Smooth muscle cell (in vitro differentiated cells): ENCODE measurements at regions not wholly inside any gene's neighbourhood (a gene's known extent, or its start where the extent isn't known, plus 50 kb on each side); places are given as distances from the start of the nearest gene placed in this dataset.

Experiments
- DNase-seq: peaks from one replicate; lab custom pipeline; 2025; ENCODE audit not compliant: unreplicated experiment; lab: John Stamatoyannopoulos, UW
- H2AFZ ChIP-seq: fragments of 200-600 bp; sonication (generic); 2 replicates; pipeline ENCODE4 v1.6.0; 2016; ENCODE audit warnings: antibody characterized with exemption, low read depth, mild to moderate bottlenecking
- H3F3A ChIP-seq: fragments of 200-600 bp; sonication (generic); 2 replicates; pipeline ENCODE4 v1.6.0; 2017; ENCODE audit warnings: antibody characterized with exemption, low read depth
- H3K27ac ChIP-seq: fragments of 200-600 bp; sonication (generic); 2 replicates; pipeline ENCODE4 v1.5.1; 2016; ENCODE audit warnings: low read depth, mild to moderate bottlenecking
- H3K27me3 ChIP-seq: fragments of 200-600 bp; sonication (generic); 2 replicates; pipeline ENCODE4 v1.6.1; 2016; ENCODE audit warnings: low read depth, mild to moderate bottlenecking
- H3K36me3 ChIP-seq: fragments of 200-600 bp; sonication (generic); 2 replicates; pipeline ENCODE4 v1.5.1; 2016; ENCODE audit warnings: low read depth
- H3K4me1 ChIP-seq: fragments of 200-600 bp; sonication (generic); 2 replicates; pipeline ENCODE4 v1.5.1; 2016; ENCODE audit warnings: low read depth
- H3K4me2 ChIP-seq: fragments of 200-600 bp; sonication (generic); 2 replicates; pipeline ENCODE4 v1.6.0; 2016; ENCODE audit warnings: mild to moderate bottlenecking
- H3K4me3 ChIP-seq: fragments of 200-600 bp; sonication (generic); 2 replicates; pipeline ENCODE4 v1.5.1; 2016; ENCODE audit warnings: mild to moderate bottlenecking
- H3K79me2 ChIP-seq: fragments of 200-600 bp; sonication (generic); 2 replicates; pipeline ENCODE4 v1.6.0; 2016; ENCODE audit warnings: low read depth, mild to moderate bottlenecking
- H3K9ac ChIP-seq: fragments of 200-600 bp; sonication (generic); 2 replicates; pipeline ENCODE4 v1.6.0; 2016; ENCODE audit warnings: low read depth
- H3K9me3 ChIP-seq: fragments of 200-600 bp; sonication (generic); replicated peaks from 2 replicates; pipeline ENCODE4 v1.5.1; 2016; ENCODE audit warnings: low read depth
- H4K20me1 ChIP-seq: fragments of 200-600 bp; sonication (generic); 2 replicates; pipeline ENCODE4 v1.6.0; 2016; ENCODE audit warnings: low read depth
- CTCF ChIP-seq: fragments of 200-600 bp; sonication (generic); IDR thresholded peaks from 2 replicates; pipeline ENCODE4 v1.5.1; 2017; ENCODE audit warnings: borderline replicate concordance, mild to moderate bottlenecking, antibody characterized with exemption; ENCODE audit not compliant: insufficient read depth, poor library complexity, severe bottlenecking
- WGBS: methylation state at CpG from one replicate; pipeline ENCODE4 v1.1.7; 2016; ENCODE audit warnings: low lambda C conversion rate; 5-methylcytosine and 5-hydroxymethylcytosine counted together

DNA sequence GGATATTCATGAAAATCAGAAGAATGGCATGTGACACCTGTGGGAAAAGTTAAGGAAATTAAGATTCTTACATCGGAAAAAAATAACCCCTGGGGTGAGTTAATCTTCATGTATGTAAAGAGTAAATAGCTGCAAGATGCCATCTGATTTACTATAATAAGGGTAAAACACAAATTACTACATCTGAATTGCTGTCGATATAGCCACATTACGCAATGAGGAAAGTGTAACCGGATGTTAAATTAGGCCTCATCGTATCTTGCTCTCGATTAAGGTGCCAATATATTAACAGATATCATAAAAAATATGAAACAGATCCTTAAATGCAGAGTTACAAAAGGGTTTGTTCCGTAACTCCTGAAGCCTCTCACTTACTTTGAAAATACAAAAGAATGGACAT is 87.4 kb upstream of the ID4 start:
- H3K79me2 ChIP-seq, result no peaks in the 10 kb centered on the region
- H4K20me1 ChIP-seq, result no peaks in the 10 kb centered on the region
- no peaks in the 10 kb centered on the region for H3K36me3 ChIP-seq
- no peak for TF ChIP-seq CTCF
- no peak for DNase-seq
- no peak overlapping the region for H3K4me2 ChIP-seq
- 86% methylated on average over 7 of the region's 7 CpGs for WGBS
- no peaks in the 10 kb centered on the region for H3K27me3 ChIP-seq
- H3K4me1 ChIP-seq, result no peaks in the 10 kb centered on the region
- H3F3A ChIP-seq, result no peaks in the 10 kb centered on the region
- H2AFZ ChIP-seq, result no peak overlapping the region
- H3K4me3 ChIP-seq, result no peak overlapping the region
- H3K27ac ChIP-seq, result no peak overlapping the region
- no peak overlapping the region for H3K9ac ChIP-seq
- no peaks in the 10 kb centered on the region for H3K9me3 ChIP-seq

DNA sequence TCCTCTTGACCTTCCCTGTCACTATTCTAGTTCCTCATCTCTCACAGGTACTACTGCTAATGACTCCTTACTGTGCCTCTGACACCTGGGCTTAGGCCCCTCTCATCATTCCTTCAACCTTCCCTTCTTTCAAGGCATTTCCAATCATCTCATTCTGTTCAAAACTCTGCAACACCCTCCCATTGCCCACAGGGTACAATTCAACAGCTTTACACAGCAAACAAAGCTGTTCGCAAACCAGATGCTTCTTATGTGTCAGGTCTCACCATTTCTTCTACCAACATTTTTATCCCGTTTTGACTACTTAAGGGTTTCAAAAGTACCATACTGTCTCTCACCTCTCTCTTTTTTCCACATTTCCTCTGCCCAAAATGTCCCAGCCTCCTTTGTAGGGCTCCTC is 84.4 kb upstream of the ID4 start:
- DNase-seq, result no peak
- Histone ChIP-seq H4K20me1 (no peaks in the 10 kb centered on the region), H3K27ac (no peak overlapping the region), H3K4me2 (no peak overlapping the region), H3K27me3 (no peaks in the 10 kb centered on the region), H3K9me3 (no peaks in the 10 kb centered on the region), H3K79me2 (no peaks in the 10 kb centered on the region), H3K36me3 (no peaks in the 10 kb centered on the region), H2AFZ (no peak overlapping the region), H3F3A (no peaks in the 10 kb centered on the region), H3K4me3 (no peak overlapping the region), H3K4me1 (peaks cover 6% of the 10 kb centered on the region), H3K9ac (no peak overlapping the region)
- 98% methylated on average over 2 of the region's 2 CpGs for WGBS
- TF ChIP-seq CTCF, result no peak

GRCh38 chr6:19753826-19754225 is 83.3 kb upstream of the ID4 start:
- Histone ChIP-seq H3K4me2 (no peak overlapping the region), H3K36me3 (no peaks in the 10 kb centered on the region), H3K27me3 (no peaks in the 10 kb centered on the region), H4K20me1 (no peaks in the 10 kb centered on the region), H3F3A (no peaks in the 10 kb centered on the region), H3K4me3 (no peak overlapping the region), H2AFZ (no peak overlapping the region), H3K27ac (no peak overlapping the region), H3K79me2 (no peaks in the 10 kb centered on the region), H3K9ac (no peak overlapping the region), H3K9me3 (no peaks in the 10 kb centered on the region), H3K4me1 (peaks cover 6% of the 10 kb centered on the region)
- no peak for TF ChIP-seq CTCF
- WGBS, result 95% methylated on average over 5 of the region's 5 CpGs
- DNase-seq, result no peak

DNA sequence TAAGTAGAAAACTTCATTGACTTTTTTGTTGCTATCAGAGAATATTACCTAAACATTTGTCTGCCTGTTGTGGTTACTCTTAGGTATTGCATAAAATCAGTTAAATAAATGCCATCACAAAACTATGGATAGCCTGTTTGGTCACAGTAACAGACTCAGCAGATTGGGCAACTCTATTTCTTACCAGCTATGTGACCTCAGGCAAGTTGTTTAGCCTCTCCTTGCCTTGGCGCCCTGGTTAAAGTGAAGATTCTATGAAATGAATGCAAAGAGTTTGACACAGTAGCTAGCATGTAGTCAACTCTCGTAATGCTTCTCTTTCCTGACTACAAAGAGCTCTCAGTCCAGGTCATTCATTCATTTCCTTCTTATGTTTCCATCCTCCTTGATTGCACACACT is 82.5 kb upstream of the ID4 start:
- H3K36me3 ChIP-seq, result no peaks in the 10 kb centered on the region
- WGBS, result 86% methylated on average over 2 of the region's 2 CpGs
- DNase-seq, result no peak
- H3K27ac ChIP-seq, result no peak overlapping the region
- no peaks in the 10 kb centered on the region for H3K79me2 ChIP-seq
- no peaks in the 10 kb centered on the region for H3F3A ChIP-seq
- H2AFZ ChIP-seq, result no peak overlapping the region
- H3K4me1 ChIP-seq, result peaks cover 6% of the 10 kb centered on the region
- no peaks in the 10 kb centered on the region for H4K20me1 ChIP-seq
- no peak overlapping the region for H3K9ac ChIP-seq
- H3K27me3 ChIP-seq, result no peaks in the 10 kb centered on the region
- H3K4me3 ChIP-seq, result no peak overlapping the region
- TF ChIP-seq CTCF, result no peak
- no peaks in the 10 kb centered on the region for H3K9me3 ChIP-seq
- H3K4me2 ChIP-seq, result no peak overlapping the region
